H1 (cell line): ENCODE measurements at regions not wholly inside any gene's neighbourhood (a gene's known extent, or its start where the extent isn't known, plus 50 kb on each side); places are given as distances from the start of the nearest gene placed in this dataset.
A peak's percentile ranks its signal among the peaks of the same experiment; 100 is the strongest.

Experiments
- CTCF ChIA-PET: fragments of 300-600 bp; sonication (Branson Sonifier 250); formaldehyde crosslinking; loops from one replicate; lab custom pipeline; 2021; ENCODE audit not compliant: partially characterized antibody; lab: Charles Lee
- POLR2A ChIA-PET: fragments of 300-600 bp; sonication (Branson Sonifier 250); formaldehyde crosslinking; loops from one replicate; lab custom pipeline; 2021; ENCODE audit warnings: inconsistent platforms; ENCODE audit not compliant: partially characterized antibody; lab: Charles Lee
- DNase-seq, 2 experiments: peaks; one replicate each; pipeline versions ENCODE4 v3.0.0 to v3.0.0-alpha.2; 2010 to 2022; ENCODE audit warnings: low spot score in 2 of 2, low read depth in 1 of 2, mixed read lengths in 1 of 2
- FAIRE-seq: peaks from 2 replicates; lab custom pipeline; 2011; peaks lifted over from hg19 to GRCh38; lab: Jason Lieb, UNC
- H2AFZ ChIP-seq: 2 replicates; pipeline ENCODE4 v1.8.1; 2012; ENCODE audit warnings: low read length, inconsistent platforms
- H2AK5ac ChIP-seq: 2 replicates; pipeline ENCODE4 v1.6.1; 2013; ENCODE audit warnings: low read depth, low read length
- H2BK120ac ChIP-seq: replicated peaks from 2 replicates; pipeline ENCODE3; 2013; ENCODE audit warnings: low read depth, low read length, inconsistent platforms
- H2BK12ac ChIP-seq: 2 replicates; pipeline ENCODE4 v1.6.1; 2013; ENCODE audit warnings: low read depth, low read length
- H2BK15ac ChIP-seq: 2 replicates; pipeline ENCODE4 v1.6.1; 2013; ENCODE audit warnings: low read length
- H2BK20ac ChIP-seq: 2 replicates; pipeline ENCODE4 v1.6.1; 2013; ENCODE audit warnings: low read length
- H2BK5ac ChIP-seq: 2 replicates; pipeline ENCODE4 v1.6.1; 2013; ENCODE audit warnings: low read depth, low read length
- H3K14ac ChIP-seq: 2 replicates; pipeline ENCODE4 v1.6.1; 2013; ENCODE audit warnings: inconsistent platforms; ENCODE audit not compliant: insufficient read length
- H3K18ac ChIP-seq: 2 replicates; pipeline ENCODE4 v1.6.1; 2013; ENCODE audit warnings: low read length; ENCODE audit errors: extremely low read depth
- H3K23ac ChIP-seq: 2 replicates; pipeline ENCODE4 v1.6.1; 2013; ENCODE audit warnings: inconsistent platforms; ENCODE audit not compliant: insufficient read length
- H3K23me2 ChIP-seq: 2 replicates; pipeline ENCODE4 v1.6.1; 2013; ENCODE audit warnings: low read depth, low read length
- H3K27ac ChIP-seq: 2 replicates; pipeline ENCODE4 v1.6.1; 2011; ENCODE audit warnings: low read depth, low read length, inconsistent platforms
- H3K27me3 ChIP-seq, 4 experiments: replicated peaks in 1 of 4; 1 replicate in 1 of 4; 2 replicates in 3 of 4; pipeline versions ENCODE4 v1.6.1 to v1.8.1; 2011 to 2013; ENCODE audit warnings: low read length in 3 of 4, mild to moderate bottlenecking in 3 of 4, inconsistent platforms in 2 of 4, mixed read lengths in 2 of 4, moderate library complexity in 1 of 4; ENCODE audit not compliant: control insufficient read depth in 3 of 4, insufficient read depth in 3 of 4; ENCODE audit errors: extremely low read depth in 1 of 4
- H3K36me3 ChIP-seq, 4 experiments: 2 replicates each; pipeline versions ENCODE4 v1.6.1 to v1.8.1; 2011 to 2013; ENCODE audit warnings: mild to moderate bottlenecking in 4 of 4, low read length in 3 of 4, moderate library complexity in 2 of 4, control low read depth in 1 of 4, inconsistent platforms in 1 of 4; ENCODE audit not compliant: insufficient read depth in 4 of 4, control insufficient read depth in 2 of 4
- H3K4ac ChIP-seq: replicated peaks from 2 replicates; pipeline ENCODE3; 2013; ENCODE audit warnings: low read length, low read depth, mixed read lengths, inconsistent platforms; ENCODE audit not compliant: insufficient read length
- H3K4me1 ChIP-seq, 4 experiments: replicated peaks in 1 of 4; 1 replicate in 1 of 4; 2 replicates in 3 of 4; pipeline versions ENCODE4 v1.6.1 to v1.8.1; 2011 to 2013; ENCODE audit warnings: low read length in 3 of 4, inconsistent platforms in 2 of 4, mixed read lengths in 1 of 4; ENCODE audit not compliant: insufficient read depth in 4 of 4, control insufficient read depth in 3 of 4
- H3K4me2 ChIP-seq, 2 experiments: 2 replicates each; pipeline versions ENCODE4 v1.6.1 to v1.8.1; 2011 to 2013; ENCODE audit warnings: low read depth in 2 of 2, low read length in 2 of 2, control low read depth in 1 of 2, inconsistent platforms in 1 of 2, mild to moderate bottlenecking in 1 of 2; ENCODE audit not compliant: insufficient read depth in 1 of 2
- H3K4me3 ChIP-seq, 4 experiments: fragments of 200-600, 300-600 bp in 1 of 4; sonication (generic), shearing (Covaris generic), sonication (Bioruptor Twin) in 1 of 4; 2 replicates each; pipeline versions ENCODE4 v1.5.1 to v1.8.1; 2011 to 2016; ENCODE audit warnings: low read length in 4 of 4, low read depth in 3 of 4, control low read depth in 2 of 4, inconsistent platforms in 2 of 4, mild to moderate bottlenecking in 2 of 4, mixed read lengths in 1 of 4, moderate library complexity in 1 of 4; ENCODE audit not compliant: insufficient read depth in 2 of 4; ENCODE audit errors: extremely low read depth in 1 of 4
- H3K56ac ChIP-seq: replicated peaks from 2 replicates; pipeline ENCODE3; 2013; ENCODE audit warnings: low read depth, mild to moderate bottlenecking, mixed read lengths, low read length, inconsistent platforms; ENCODE audit not compliant: insufficient read length
- H3K79me1 ChIP-seq: 2 replicates; pipeline ENCODE4 v1.6.1; 2013; ENCODE audit warnings: low read depth, low read length, control low read depth
- H3K79me2 ChIP-seq, 2 experiments: 2 replicates each; pipeline versions ENCODE4 v1.6.1 to v1.8.1; 2012 to 2013; ENCODE audit warnings: low read length in 2 of 2, mild to moderate bottlenecking in 2 of 2, inconsistent platforms in 1 of 2; ENCODE audit not compliant: insufficient read depth in 2 of 2, control insufficient read depth in 1 of 2
- H3K9ac ChIP-seq, 4 experiments: replicated peaks in 1 of 4; 1 replicate in 1 of 4; 2 replicates in 3 of 4; pipeline versions ENCODE4 v1.6.1 to v1.8.1; 2011 to 2013; ENCODE audit warnings: low read depth in 3 of 4, low read length in 3 of 4, control low read depth in 2 of 4, mild to moderate bottlenecking in 2 of 4, moderate library complexity in 2 of 4, inconsistent platforms in 1 of 4; ENCODE audit errors: extremely low read depth in 1 of 4
- H3K9me3 ChIP-seq, 2 experiments: 2 replicates each; pipeline versions ENCODE4 v1.6.1 to v1.8.1; 2012 to 2013; ENCODE audit warnings: mild to moderate bottlenecking in 2 of 2, moderate library complexity in 2 of 2, control low read depth in 1 of 2, inconsistent platforms in 1 of 2, low read depth in 1 of 2, low read length in 1 of 2, mixed read lengths in 1 of 2; ENCODE audit not compliant: insufficient read depth in 2 of 2
- H4K20me1 ChIP-seq, 2 experiments: replicated peaks in 1 of 2; 2 replicates each; pipeline versions ENCODE3 to v1.8.1; 2011 to 2013; ENCODE audit warnings: inconsistent platforms in 2 of 2, low read length in 2 of 2, mild to moderate bottlenecking in 1 of 2; ENCODE audit not compliant: insufficient read depth in 2 of 2, control insufficient read depth in 1 of 2
- H4K5ac ChIP-seq: 2 replicates; pipeline ENCODE4 v1.6.1; 2013; ENCODE audit warnings: low read length, low read depth, mixed read lengths, inconsistent platforms; ENCODE audit not compliant: insufficient read length
- H4K8ac ChIP-seq: 2 replicates; pipeline ENCODE4 v1.8.0; 2013; ENCODE audit warnings: mild to moderate bottlenecking, moderate library complexity, low read length, inconsistent platforms; ENCODE audit not compliant: insufficient read depth; ENCODE audit errors: extremely low read depth
- H4K91ac ChIP-seq: replicated peaks from 2 replicates; pipeline ENCODE3; 2013; ENCODE audit warnings: low read length, mixed read lengths, inconsistent platforms; ENCODE audit not compliant: insufficient read length
- WGBS, 2 experiments: shearing (Covaris generic) in 1 of 2; methylation state at CpG; one replicate each; pipeline versions ENCODE4 v1.1.6 to v1.1.7; 2013 to 2015; ENCODE audit warnings: low lambda C conversion rate in 2 of 2, mixed read lengths in 2 of 2, inconsistent platforms in 1 of 2, low coverage in 1 of 2, missing lambda C conversion rate in 1 of 2; ENCODE audit not compliant: insufficient replicate concordance in 2 of 2, insufficient coverage in 1 of 2, insufficient read length in 1 of 2; ENCODE audit errors: extremely low coverage in 1 of 2, missing lambda C conversion rate in 1 of 2; 5-methylcytosine and 5-hydroxymethylcytosine counted together

DNA sequence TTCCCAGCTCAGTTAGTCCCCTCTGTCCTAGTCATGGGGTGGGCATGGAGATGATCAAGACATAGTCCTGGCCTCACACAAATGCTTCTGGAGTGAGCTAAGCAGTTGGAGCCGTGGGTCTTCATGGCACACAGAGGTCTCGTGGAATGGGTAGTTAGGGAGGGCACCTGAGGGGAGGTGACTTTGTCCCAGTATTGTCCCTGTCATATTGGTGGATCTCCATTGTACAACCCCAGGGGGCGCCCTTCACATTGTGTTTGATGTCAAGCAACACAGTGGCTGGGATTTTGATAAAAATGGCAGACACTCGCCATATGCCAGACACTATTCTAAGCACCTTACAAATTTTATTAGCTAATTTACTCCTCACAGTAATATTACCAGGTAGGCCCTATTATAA lies 175.4 kb upstream of the LHX5 start:
- POLR2A ChIA-PET: no interaction called here
- H3K18ac ChIP-seq: no peak overlapping the region; the same call in 1 of the 2 replicates
- H3K23ac ChIP-seq: no peak overlapping the region
- CTCF ChIA-PET: interaction anchor here (0.7 to 3.4 kb wide), 37 partner anchors 9 to 282 kb away, joined by 3 to 20 read pairs (median 4); no protein-coding TSS in a partner anchor
- H2BK20ac ChIP-seq: no peak overlapping the region
- H4K8ac ChIP-seq: no peak overlapping the region
- no peak overlapping the region for H2BK120ac ChIP-seq
- no peak overlapping the region; the same call in 1 of the 2 replicates for H2AK5ac ChIP-seq
- H3K4ac ChIP-seq: no peak overlapping the region
- no peaks in the 10 kb centered on the region for H4K20me1 ChIP-seq
- no peak overlapping the region for H3K4me2 ChIP-seq
- no peak overlapping the region for H3K9ac ChIP-seq
- H3K4me3 ChIP-seq: no peak overlapping the region
- H3K79me1 ChIP-seq: no peaks in the 10 kb centered on the region
- no peaks in the 10 kb centered on the region for H3K23me2 ChIP-seq
- no peak overlapping the region for H4K91ac ChIP-seq
- H2AFZ ChIP-seq: no peak overlapping the region
- no peaks in the 10 kb centered on the region for H3K79me2 ChIP-seq
- H3K9me3 ChIP-seq: no peaks in the 10 kb centered on the region
- no peak overlapping the region for H3K27ac ChIP-seq
- H2BK12ac ChIP-seq: peak overlapping the region; percentile 19; the same call in 1 of the 2 replicates
- WGBS, 2 experiments: 68% methylated on average over 4 of the region's 4 CpGs; no CpG with 5 or more reads in 1 of the 2 experiments
- no peak for FAIRE-seq
- H3K27me3 ChIP-seq: no peaks in the 10 kb centered on the region
- H3K56ac ChIP-seq: no peak overlapping the region
- H4K5ac ChIP-seq: no peak overlapping the region
- H3K4me1 ChIP-seq: peaks cover 0 to 6% (median 2%) of the 10 kb centered on the region in 4 experiments; a peak in 5 of 7 replicates
- no peaks in the 10 kb centered on the region; a peak in 1 of 8 replicates for H3K36me3 ChIP-seq
- no peak overlapping the region for H2BK15ac ChIP-seq
- H2BK5ac ChIP-seq: no peak overlapping the region
- peak in 1 of 2 experiments; percentile 72 for DNase-seq
- no peak overlapping the region for H3K14ac ChIP-seq
